ENCODE measurements at regions not wholly inside any gene's neighbourhood (a gene's known extent, or its start where the extent isn't known, plus 50 kb on each side); places are given as distances from the start of the nearest gene placed in this dataset.

- TF ChIP-seq, protein P1, sequence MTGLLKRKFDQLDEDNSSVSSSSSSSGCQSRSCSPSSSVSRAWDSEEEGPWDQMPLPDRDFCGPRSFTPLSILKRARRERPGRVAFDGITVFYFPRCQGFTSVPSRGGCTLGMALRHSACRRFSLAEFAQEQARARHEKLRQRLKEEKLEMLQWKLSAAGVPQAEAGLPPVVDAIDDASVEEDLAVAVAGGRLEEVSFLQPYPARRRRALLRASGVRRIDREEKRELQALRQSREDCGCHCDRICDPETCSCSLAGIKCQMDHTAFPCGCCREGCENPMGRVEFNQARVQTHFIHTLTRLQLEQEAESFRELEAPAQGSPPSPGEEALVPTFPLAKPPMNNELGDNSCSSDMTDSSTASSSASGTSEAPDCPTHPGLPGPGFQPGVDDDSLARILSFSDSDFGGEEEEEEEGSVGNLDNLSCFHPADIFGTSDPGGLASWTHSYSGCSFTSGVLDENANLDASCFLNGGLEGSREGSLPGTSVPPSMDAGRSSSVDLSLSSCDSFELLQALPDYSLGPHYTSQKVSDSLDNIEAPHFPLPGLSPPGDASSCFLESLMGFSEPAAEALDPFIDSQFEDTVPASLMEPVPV (CRISPR knock-in tag; IDR thresholded peaks at IDR 0.05): no peak
- TF ChIP-seq ZNF607 (CRISPR knock-in tag; IDR thresholded peaks at IDR 0.05; ENCODE audit: borderline replicate concordance): no peak
- TF ChIP-seq RBM22 (optimal IDR thresholded peaks at IDR 0.05; ENCODE audit: low read length): no peak
- no peak for TF ChIP-seq ZNF260 (CRISPR knock-in tag; IDR thresholded peaks at IDR 0.05; ENCODE audit: borderline replicate concordance, low read depth)
- TF ChIP-seq, protein P2, sequence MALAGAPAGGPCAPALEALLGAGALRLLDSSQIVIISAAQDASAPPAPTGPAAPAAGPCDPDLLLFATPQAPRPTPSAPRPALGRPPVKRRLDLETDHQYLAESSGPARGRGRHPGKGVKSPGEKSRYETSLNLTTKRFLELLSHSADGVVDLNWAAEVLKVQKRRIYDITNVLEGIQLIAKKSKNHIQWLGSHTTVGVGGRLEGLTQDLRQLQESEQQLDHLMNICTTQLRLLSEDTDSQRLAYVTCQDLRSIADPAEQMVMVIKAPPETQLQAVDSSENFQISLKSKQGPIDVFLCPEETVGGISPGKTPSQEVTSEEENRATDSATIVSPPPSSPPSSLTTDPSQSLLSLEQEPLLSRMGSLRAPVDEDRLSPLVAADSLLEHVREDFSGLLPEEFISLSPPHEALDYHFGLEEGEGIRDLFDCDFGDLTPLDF (CRISPR knock-in tag; IDR thresholded peaks at IDR 0.05): no peak
- TF ChIP-seq ZBTB1 (CRISPR knock-in tag; IDR thresholded peaks at IDR 0.05; ENCODE audit: borderline replicate concordance): no peak
Observed at GRCh38 chr2:6290217-6291015, 575.3 kb downstream of the CMPK2 start (continued).

DNA sequence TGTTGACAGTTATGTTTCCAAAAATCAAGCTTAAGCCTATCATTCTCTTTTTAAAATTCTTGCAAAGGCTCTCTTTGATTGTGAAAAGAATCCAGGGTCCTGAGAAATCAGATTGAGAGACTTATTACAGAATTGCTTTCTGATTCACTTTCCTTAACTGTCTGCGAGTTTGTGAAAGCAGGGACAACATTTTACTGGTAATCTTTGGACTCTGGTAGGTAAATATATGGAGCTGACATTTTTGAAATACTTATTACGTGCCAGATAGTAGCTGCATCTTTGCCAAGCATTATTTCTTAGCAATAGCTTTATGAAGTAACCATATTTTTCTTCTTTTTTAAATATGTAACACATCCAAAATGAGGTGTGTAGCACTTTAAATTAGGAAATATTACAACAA is 570.9 kb downstream of the CMPK2 start:
- Histone ChIP-seq H3K9ac (ENCODE audit: insufficient read depth, low read depth, low read length) (no peak overlapping the region), H3K79me2 (ENCODE audit: insufficient read depth, low read length) (no peaks in the 10 kb centered on the region), H3K9me3 (ENCODE audit: low read length) (peaks cover 71% of the 10 kb centered on the region), H3K27me3 (ENCODE audit: control insufficient read depth in 1 of 2, insufficient read depth in 2 of 2, low read length in 2 of 2) (no peaks in the 10 kb centered on the region), H4K20me1 (ENCODE audit: insufficient read depth, low read length) (no peaks in the 10 kb centered on the region), H3K4me1 (ENCODE audit: insufficient read depth, low read length) (no peaks in the 10 kb centered on the region), H3K27ac (ENCODE audit: extremely low read length, insufficient read depth, low read length) (no peak overlapping the region), H3K4me3 (replicated peaks in 1 of 3; ENCODE audit: insufficient read depth in 1 of 3, low read depth in 2 of 3, low read length in 3 of 3) (no peak overlapping the region), H2AFZ (ENCODE audit: low read length) (no peak overlapping the region), H3K36me3 (replicated peaks in 1 of 2; ENCODE audit: control insufficient read depth in 1 of 2, insufficient read depth in 2 of 2, low read length in 2 of 2) (no peaks in the 10 kb centered on the region), H3K4me2 (ENCODE audit: low read depth, low read length) (no peak overlapping the region)
- ATAC-seq (no peak), DNase-seq (ENCODE audit: low spot score) (no peak), FAIRE-seq (no peak)
- no TSS peak for BruUV-seq (replicated peaks)
- WGBS (ENCODE audit: low lambda C conversion rate): 2% methylated on average over 2 of the region's 2 CpGs
- in situ Hi-C loops (cut with HindIII; ENCODE audit: extremely low pct_ligation_motif_present, low pct_unique_long_range_greater_than_20kb): no loop called here
- POLR2A ChIA-PET: no interaction called here
- intact Hi-C loops (cut with micrococcal nuclease; ENCODE audit: unreplicated experiment): loop anchor here (5.0 kb wide), 1 partner anchor 1362 kb away; no protein-coding TSS in a partner anchor
- CTCF ChIA-PET (ENCODE audit: low intra/inter-chr PET ratio, low total read pairs): no interaction called here
- TF ChIP-seq ZNF780A (CRISPR knock-in tag; IDR thresholded peaks at IDR 0.05) (no peak), HNRNPUL1 (IDR thresholded peaks at IDR 0.05; ENCODE audit: low read depth, low read length) (no peak), ZNF777 (CRISPR knock-in tag; IDR thresholded peaks at IDR 0.05) (no peak), TBP (CRISPR knock-in tag; IDR thresholded peaks at IDR 0.05) (no peak), ZNF367 (CRISPR knock-in tag; IDR thresholded peaks at IDR 0.05; ENCODE audit: borderline replicate concordance) (no peak), SRY (CRISPR knock-in tag; IDR thresholded peaks at IDR 0.05) (no peak), ZNF12 (CRISPR knock-in tag; IDR thresholded peaks at IDR 0.05) (no peak)
- TF ChIP-seq, protein P3, sequence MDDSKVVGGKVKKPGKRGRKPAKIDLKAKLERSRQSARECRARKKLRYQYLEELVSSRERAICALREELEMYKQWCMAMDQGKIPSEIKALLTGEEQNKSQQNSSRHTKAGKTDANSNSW (CRISPR knock-in tag; IDR thresholded peaks at IDR 0.05; ENCODE audit: borderline replicate concordance): no peak
- TF ChIP-seq, protein P4, sequence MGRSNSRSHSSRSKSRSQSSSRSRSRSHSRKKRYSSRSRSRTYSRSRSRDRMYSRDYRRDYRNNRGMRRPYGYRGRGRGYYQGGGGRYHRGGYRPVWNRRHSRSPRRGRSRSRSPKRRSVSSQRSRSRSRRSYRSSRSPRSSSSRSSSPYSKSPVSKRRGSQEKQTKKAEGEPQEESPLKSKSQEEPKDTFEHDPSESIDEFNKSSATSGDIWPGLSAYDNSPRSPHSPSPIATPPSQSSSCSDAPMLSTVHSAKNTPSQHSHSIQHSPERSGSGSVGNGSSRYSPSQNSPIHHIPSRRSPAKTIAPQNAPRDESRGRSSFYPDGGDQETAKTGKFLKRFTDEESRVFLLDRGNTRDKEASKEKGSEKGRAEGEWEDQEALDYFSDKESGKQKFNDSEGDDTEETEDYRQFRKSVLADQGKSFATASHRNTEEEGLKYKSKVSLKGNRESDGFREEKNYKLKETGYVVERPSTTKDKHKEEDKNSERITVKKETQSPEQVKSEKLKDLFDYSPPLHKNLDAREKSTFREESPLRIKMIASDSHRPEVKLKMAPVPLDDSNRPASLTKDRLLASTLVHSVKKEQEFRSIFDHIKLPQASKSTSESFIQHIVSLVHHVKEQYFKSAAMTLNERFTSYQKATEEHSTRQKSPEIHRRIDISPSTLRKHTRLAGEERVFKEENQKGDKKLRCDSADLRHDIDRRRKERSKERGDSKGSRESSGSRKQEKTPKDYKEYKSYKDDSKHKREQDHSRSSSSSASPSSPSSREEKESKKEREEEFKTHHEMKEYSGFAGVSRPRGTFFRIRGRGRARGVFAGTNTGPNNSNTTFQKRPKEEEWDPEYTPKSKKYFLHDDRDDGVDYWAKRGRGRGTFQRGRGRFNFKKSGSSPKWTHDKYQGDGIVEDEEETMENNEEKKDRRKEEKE (IDR thresholded peaks at IDR 0.05): no peak

Data from HepG2 (cell line).